ENCODE measurements at regions not wholly inside any gene's neighbourhood (a gene's known extent, or its start where the extent isn't known, plus 50 kb on each side); places are given as distances from the start of the nearest gene placed in this dataset.

DNA sequence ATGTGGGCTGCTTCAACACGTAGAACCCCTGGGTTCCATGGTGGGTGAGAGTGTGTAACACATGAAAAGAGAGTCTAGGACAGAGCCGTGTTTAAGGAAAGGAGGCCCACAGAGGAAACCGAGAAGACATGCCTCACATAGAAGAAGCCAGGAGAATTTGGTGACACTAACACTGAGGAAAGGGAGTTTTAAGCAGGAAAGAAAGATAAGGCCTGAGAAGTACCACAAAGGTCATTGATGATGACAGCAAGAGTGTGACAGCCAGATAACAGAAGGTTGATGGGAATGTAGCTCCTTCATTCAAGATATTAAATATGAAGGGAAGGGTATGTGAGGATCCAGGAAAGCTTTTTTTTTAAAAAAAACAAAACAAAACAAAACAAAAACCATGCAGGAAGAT lies 72.4 kb upstream of the SPRY4 start:
- H3K79me2 ChIP-seq (ENCODE audit: low read depth) = peaks cover 14% of the 10 kb centered on the region
- no peak overlapping the region for H3K27ac ChIP-seq
- no peak overlapping the region for H3K4me2 ChIP-seq
- TF ChIP-seq CTCF (conservative IDR thresholded peaks at IDR 0.05) (no peak), EZH2 (IDR thresholded peaks at IDR 0.05; ENCODE audit: low read depth) (no peak)
- intact Hi-C loops (cut with micrococcal nuclease; ENCODE audit: unreplicated experiment) = no loop called here
- H2AFZ ChIP-seq = no peak overlapping the region
- H3K4me1 ChIP-seq (replicated peaks; ENCODE audit: insufficient read depth) = peaks cover 33% of the 10 kb centered on the region
- peak in 1 of 2 experiments; percentile 26 for DNase-seq
- H3K36me3 ChIP-seq (ENCODE audit: low read depth) = peaks cover 36% of the 10 kb centered on the region
- POLR2A ChIA-PET (ENCODE audit: unreplicated experiment) = no interaction called here
- no peaks in the 10 kb centered on the region for H3K9me2 ChIP-seq (ENCODE audit: insufficient read depth)
- H3F3A ChIP-seq (ENCODE audit: insufficient read depth, low read depth) = peaks cover 26% of the 10 kb centered on the region
- H4K20me1 ChIP-seq (ENCODE audit: insufficient read depth) = no peaks in the 10 kb centered on the region
- BruUV-seq (replicated peaks) = no TSS peak
- H3K27me3 ChIP-seq (ENCODE audit: insufficient read depth, low read depth) = no peaks in the 10 kb centered on the region
- peaks cover 12% of the 10 kb centered on the region for H3K9me3 ChIP-seq (ENCODE audit: insufficient read depth, low read depth)
- CTCF ChIA-PET = no interaction called here
- H3K4me3 ChIP-seq = no peak overlapping the region

GRCh38 chr5:142396436-142397038 lies 71.7 kb upstream of the SPRY4 start:
- Histone ChIP-seq H3K4me1 (replicated peaks; ENCODE audit: insufficient read depth) (peaks cover 31% of the 10 kb centered on the region), H2AFZ (no peak overlapping the region), H3K4me2 (no peak overlapping the region), H3K79me2 (ENCODE audit: low read depth) (peaks cover 15% of the 10 kb centered on the region), H3K9me3 (ENCODE audit: insufficient read depth, low read depth) (peaks cover 12% of the 10 kb centered on the region), H3K36me3 (ENCODE audit: low read depth) (peaks cover 36% of the 10 kb centered on the region), H3F3A (ENCODE audit: insufficient read depth, low read depth) (peaks cover 26% of the 10 kb centered on the region), H3K27ac (no peak overlapping the region), H3K27me3 (ENCODE audit: insufficient read depth, low read depth) (no peaks in the 10 kb centered on the region), H4K20me1 (ENCODE audit: insufficient read depth) (no peaks in the 10 kb centered on the region), H3K4me3 (no peak overlapping the region), H3K9me2 (ENCODE audit: insufficient read depth) (no peaks in the 10 kb centered on the region)
- no peak for TF ChIP-seq EZH2 (IDR thresholded peaks at IDR 0.05; ENCODE audit: low read depth)
- no peak for TF ChIP-seq CTCF (conservative IDR thresholded peaks at IDR 0.05)
- ChIA-PET CTCF (no interaction called here), POLR2A (ENCODE audit: unreplicated experiment) (no interaction called here)
- peak in 1 of 2 experiments; percentile 23 for DNase-seq
- intact Hi-C loops (cut with micrococcal nuclease; ENCODE audit: unreplicated experiment) = no loop called here
- no TSS peak for BruUV-seq (replicated peaks)

DNA sequence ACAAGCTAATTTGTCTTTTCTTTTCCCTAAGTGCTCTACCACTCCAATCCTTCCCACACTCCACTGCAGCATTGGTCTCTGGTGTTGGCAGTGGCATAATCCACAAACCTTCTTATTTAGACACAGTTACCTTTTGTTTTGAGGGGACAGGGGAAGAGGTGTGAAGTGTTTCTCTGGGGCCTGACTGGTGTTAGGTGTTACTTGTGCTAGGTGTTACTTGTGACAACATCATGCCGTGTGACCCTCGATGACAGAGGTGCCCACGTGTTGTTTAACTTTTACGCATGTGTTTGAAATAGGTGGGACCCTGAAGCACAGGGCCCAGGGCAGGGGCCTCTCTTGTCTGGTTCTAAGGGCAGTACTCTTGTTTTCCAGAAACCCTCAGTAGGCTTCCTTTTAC lies 70.5 kb upstream of the SPRY4 start:
- H3F3A ChIP-seq (ENCODE audit: insufficient read depth, low read depth) = peaks cover 26% of the 10 kb centered on the region
- no TSS peak for BruUV-seq (replicated peaks)
- peaks cover 19% of the 10 kb centered on the region for H3K79me2 ChIP-seq (ENCODE audit: low read depth)
- H3K4me1 ChIP-seq (replicated peaks; ENCODE audit: insufficient read depth) = peaks cover 40% of the 10 kb centered on the region
- no peaks in the 10 kb centered on the region for H4K20me1 ChIP-seq (ENCODE audit: insufficient read depth)
- H3K27ac ChIP-seq = no peak overlapping the region
- no peak overlapping the region for H3K4me3 ChIP-seq
- intact Hi-C loops (cut with micrococcal nuclease; ENCODE audit: unreplicated experiment) = no loop called here
- H3K27me3 ChIP-seq (ENCODE audit: insufficient read depth, low read depth) = no peaks in the 10 kb centered on the region
- no peak overlapping the region for H3K4me2 ChIP-seq
- CTCF ChIA-PET = no interaction called here
- H3K36me3 ChIP-seq (ENCODE audit: low read depth) = peaks cover 36% of the 10 kb centered on the region
- POLR2A ChIA-PET (ENCODE audit: unreplicated experiment) = no interaction called here
- no peak for DNase-seq
- no peaks in the 10 kb centered on the region for H3K9me2 ChIP-seq (ENCODE audit: insufficient read depth)
- H2AFZ ChIP-seq = no peak overlapping the region
- H3K9me3 ChIP-seq (ENCODE audit: insufficient read depth, low read depth) = peaks cover 12% of the 10 kb centered on the region
- TF ChIP-seq EZH2 (IDR thresholded peaks at IDR 0.05; ENCODE audit: low read depth) (no peak), CTCF (conservative IDR thresholded peaks at IDR 0.05) (no peak)

Data from PC-9 (cell line).